ENCODE measurements at regions not wholly inside any gene's neighbourhood (a gene's known extent, or its start where the extent isn't known, plus 50 kb on each side); places are given as distances from the start of the nearest gene placed in this dataset.
"Not testable (repeated sequence)": the region's sequence is repeated elsewhere in the genome, so short reads cannot be mapped to it uniquely, and the experiment has no call there.

- no peak for DNase-seq
Observed at GRCh38 chr15:62272290-62272689, 107.2 kb upstream of the C2CD4B start.

DNA sequence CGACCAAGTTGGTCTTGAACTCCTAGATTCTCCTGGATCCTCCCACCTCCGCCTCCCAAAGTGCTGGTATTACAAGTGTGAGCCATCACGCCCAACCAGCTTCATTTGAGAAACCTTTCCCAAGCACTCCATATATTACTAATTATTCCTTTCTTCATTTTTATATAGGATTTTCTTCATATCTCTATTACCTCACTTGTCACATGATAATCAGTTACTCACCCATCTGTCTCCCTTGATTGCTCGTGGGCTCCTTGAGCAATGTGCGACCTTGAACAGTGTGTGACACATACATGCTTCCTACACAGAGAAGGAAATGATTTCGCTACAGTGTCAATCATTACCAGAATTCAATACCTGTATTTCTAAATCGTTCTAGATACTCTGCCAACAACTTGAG lies 110.7 kb upstream of the C2CD4B start:
- DNase-seq: no peak

DNA sequence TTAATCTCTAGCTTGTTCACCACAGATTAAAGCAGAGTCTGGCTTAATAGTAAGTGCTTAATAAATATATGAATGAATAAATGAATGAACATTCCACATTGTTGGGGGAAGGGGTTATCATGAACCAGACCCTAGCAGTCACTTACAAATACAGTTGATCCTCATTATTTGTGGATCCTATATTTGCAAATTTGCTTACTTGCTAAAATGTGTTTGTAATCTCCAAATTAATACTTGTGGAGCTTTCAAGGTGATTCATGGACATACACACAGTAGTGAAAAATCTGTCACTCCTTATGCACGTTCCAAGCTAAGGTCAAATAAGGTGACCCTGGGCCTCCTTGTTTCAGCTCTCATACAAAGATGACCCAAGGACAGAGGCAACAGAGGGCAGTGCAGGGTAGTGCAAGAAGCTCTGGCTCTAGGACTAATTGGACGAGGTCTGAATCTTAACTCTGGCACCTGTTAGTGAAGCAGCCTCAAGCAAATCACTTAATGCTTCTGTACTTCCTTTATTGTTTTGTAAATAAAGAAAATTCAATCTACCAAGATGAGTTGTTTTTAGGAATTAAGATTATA lies 112.8 kb upstream of the C2CD4B start:
- no peak for DNase-seq

DNA sequence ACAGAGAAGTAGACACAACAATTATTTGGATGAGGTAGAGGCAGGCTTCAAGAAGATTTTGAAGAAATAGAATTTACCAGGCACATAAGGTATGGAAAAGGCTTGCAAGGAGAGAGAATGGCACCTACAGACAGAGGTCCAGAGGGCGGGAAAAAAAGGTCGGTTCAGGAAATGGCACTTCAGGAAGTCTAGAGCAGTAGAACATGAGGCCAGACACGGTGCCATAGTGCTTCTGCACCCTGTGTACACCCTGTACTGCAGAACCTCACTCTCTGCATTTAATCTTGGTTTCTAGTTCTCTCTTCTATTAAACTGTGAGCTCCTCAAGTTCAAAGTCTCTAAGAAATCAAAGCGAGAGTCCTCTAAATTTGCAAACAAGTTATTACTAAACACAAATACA lies 113.4 kb upstream of the C2CD4B start:
- no peak for DNase-seq

DNA sequence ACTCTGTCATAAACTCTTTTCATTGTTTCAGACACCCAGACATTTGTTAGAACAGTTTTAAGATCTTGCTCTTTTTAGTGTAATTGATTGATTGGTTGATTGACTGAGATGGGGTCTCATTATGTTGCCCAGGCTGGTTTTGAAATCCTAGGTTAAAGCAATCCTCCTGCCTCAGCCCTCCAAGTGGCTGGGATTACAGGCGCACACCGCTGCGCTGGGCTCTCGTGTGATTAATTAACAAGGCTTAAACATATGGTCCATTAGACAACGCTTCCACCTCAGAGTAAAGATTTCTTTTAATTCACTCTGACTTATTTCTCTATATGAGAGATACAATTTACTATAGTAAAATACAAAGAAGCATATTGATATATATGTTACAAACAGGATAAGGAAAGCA lies 114.0 kb upstream of the C2CD4B start:
- no peak for DNase-seq

DNA sequence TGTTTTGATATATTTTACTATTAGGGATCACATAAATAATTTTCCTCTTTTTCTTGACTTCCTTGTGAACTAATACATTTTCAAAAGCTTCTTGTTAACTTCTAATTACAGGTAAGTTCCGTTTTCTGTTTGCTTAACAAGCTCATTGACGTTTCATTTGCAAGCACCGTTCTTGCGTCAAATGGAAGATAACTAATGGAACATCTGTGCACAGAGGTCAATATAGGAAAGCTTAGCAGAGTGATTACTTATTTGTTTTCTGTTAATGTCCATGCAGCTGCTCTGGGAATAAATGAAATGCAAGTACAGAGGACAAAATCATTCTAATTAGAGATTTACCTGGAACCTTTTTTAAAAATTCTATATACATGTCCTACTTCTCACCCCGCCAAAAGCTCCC lies 115.5 kb upstream of the C2CD4B start:
- DNase-seq: no peak

DNA sequence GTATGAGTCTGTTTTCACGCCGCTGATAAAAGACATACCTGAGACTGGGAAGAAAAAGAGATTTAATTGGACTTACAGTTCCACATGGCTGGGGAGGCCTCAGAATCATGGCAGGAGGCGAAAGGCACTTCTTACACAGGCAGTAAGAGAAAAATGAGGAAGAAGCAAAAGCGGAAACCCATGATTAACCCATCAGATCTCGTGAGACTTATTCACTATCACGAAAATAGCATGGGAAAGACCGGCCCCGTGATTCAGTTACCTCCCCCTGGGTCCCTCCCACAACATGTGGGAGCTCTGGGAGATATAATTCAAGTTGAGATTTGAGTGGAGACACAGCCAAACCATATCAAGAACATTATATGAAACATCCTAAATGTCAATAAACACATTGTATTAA lies 116.7 kb upstream of the C2CD4B start:
- not testable (repeated sequence) for DNase-seq

GRCh38 chr15:62287066-62287857 lies 122.2 kb upstream of the C2CD4B start:
- no peak for DNase-seq

DNA sequence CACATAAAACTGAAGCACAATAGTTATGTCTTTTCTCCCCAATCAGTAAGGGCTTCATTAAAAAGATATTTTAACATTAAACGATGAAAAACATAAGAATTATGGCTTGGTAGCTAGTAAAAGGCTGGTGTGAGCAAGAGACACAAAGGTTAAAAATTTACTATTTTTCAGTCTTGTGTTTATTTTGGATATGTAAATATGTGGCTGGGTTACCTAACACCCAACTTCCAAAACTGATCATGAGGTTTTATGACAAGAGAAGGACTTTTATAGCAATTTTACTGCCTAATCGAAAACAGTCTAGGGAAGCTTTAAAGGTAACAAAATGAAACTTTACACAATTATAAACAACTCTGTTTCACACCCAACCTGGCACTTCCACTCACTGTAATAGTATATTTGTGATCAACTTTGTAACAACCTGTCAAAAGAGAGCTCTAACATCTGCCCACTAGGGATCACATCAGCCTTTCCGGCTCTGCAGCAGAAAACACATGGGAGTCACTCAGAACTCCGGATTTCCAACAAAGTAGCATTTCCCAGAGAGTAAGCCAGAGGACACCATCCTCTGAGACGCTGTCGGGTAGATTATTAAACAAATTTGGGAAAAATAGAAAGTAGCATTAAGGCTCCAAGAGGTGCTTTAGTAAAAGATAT lies 123.4 kb upstream of the C2CD4B start:
- DNase-seq: no peak

- DNase-seq: no peak
Observed at GRCh38 chr15:62291262-62291661, 126.2 kb upstream of the C2CD4B start.

DNA sequence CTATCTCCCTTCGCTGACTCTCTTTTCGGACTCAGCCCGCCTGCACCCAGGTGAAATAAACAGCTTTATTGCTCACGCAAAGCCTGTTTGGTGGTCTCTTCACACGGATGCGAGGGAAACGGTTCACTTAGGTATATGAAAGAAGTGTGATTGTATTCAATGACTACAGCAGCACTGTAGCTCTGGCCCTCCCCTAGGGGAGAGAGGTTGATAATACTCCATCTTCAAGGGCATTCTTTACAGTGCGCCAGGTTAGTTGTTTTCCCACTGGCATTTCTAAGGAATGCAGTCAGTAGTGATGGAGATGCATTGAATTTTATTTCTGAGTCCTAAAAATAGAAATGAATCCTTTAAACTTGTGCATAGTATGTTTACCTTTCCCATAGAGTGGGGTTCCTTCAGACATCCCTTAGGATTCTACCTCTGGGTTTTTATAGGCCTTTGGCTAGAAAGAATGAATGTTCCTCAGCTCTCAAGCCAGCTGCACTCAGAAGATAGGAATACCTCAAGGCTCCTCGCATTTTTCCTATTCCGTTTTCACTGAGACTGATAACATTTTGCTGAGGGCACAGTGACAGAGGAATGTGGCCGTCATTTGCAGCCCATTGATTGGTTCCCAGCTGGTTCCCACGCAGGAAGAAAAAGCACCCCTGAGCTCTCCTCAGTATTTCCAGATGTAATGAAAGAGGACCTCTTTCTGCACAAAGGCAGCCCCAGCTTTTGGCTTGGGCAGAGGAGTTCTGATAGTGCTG lies 131.8 kb upstream of the C2CD4B start:
- no peak for DNase-seq

- no peak for DNase-seq
Observed at GRCh38 chr15:62297522-62297921, 132.4 kb upstream of the C2CD4B start.

GRCh38 chr15:62297933-62298332 lies 132.8 kb upstream of the C2CD4B start:
- DNase-seq: no peak

- DNase-seq: no peak
Observed at GRCh38 chr15:62298811-62299210, 133.7 kb upstream of the C2CD4B start.

- DNase-seq: no peak
Observed at GRCh38 chr15:62299541-62299940, 134.5 kb upstream of the C2CD4B start.

GRCh38 chr15:62301993-62302675 lies 137.0 kb upstream of the C2CD4B start:
- DNase-seq: no peak

DNA sequence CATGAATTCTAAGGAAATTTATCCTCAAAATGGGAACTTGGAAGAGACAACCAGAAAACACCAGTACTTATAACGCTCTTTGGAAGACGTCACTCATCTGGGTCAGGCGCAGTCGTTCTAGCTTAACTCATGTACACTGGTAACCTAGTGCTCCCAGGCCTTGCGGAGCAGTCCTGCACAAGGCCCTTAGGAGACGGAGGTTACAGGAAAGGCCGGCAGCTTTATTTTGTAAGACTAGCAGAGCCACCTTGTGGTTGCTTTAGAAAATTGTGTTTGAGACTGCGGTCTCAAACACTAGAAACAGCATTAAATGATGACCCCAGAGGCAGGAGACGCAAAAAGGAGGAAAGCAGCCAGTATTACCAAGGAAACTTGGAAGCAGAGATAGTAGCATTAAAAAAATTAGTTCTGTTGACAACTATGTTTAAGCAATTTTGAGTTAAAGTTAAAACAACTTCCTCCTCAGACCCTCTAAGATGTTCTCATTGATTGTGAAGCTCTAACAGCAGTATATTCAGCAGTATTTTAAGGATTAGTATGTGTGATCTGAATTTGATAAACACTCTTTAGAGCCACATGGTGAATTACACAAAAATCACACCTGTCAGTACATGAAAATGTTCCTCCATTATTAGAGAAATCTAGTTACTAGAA lies 141.9 kb upstream of the C2CD4B start:
- peak; percentile 6 for DNase-seq

DNA sequence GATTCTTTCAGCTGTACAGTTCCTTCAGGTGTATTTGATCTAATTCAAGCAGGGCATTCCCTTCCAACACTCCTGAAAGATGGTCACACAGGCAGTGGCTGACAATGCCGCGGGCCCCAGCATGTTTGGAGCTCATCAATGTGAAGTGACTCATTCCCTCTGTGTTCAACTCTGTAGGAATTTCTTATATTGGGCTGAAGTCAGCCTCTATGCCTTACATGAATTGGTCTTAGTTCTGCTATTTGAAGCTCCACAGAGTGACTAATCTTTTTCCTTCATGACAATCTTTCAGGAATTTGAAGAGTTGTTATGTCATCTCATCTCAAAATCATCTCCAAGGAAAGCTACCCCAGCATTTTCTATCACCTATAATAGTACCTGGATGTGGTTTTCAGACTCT lies 142.5 kb upstream of the C2CD4B start:
- DNase-seq: no peak

DNA sequence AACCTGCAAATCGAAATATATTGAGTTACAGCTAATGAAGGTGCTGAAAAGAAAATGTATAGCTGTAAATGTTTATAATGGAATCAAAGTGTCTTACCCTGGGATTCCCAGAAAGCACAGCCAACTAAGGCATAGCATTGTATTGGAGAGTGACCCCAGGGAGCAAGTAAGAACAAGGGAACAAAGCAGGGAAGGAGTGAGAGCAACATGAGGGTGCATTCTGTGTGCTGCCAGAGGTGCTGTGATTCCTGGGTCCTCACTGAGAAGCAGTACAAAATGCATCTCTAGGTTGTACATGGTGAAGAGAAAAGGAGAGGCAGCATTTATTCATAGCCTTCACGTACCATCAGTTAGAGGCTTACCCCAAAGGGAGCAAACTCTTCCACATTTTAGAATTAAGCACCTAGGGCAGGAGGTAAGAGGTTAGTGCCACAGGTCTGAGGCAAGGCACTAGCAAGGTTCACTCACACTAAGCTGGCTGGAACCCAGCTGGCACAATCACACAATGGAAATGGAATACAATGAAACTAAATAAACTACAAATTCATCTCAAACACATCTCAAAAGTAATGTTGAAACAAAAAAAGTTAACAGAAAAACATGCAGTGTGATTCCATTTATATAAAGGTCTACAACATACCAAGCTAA lies 151.5 kb upstream of the C2CD4B start:
- DNase-seq: no peak

GRCh38 chr15:62320259-62320658 lies 155.2 kb upstream of the C2CD4B start:
- no peak for DNase-seq

DNA sequence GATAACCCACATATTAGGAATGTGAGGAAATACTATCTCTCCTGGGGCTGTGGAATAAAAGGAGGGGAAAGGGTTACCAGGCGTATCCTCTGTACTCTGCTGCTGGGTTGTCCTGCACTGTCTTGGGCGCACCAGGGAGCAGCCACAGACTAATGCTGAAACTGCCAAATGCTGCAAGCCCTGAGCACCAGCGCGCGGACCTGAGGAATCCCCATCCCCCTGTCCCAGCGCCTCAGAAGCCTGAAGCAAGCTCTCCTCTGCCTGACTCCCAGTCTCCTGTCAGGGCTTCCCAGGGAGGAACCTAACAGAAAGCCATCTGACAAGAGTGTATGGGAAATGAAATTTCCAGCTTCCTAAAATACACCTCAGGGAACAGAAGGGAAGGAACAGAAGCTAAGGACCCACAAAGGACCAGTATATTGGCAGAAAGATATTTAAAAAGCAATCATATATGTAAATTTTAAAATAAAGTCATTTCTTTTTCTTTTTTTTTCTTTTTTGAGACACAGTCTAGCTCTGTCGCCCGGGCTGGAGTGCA lies 158.3 kb upstream of the C2CD4B start:
- DNase-seq: no peak

DNA sequence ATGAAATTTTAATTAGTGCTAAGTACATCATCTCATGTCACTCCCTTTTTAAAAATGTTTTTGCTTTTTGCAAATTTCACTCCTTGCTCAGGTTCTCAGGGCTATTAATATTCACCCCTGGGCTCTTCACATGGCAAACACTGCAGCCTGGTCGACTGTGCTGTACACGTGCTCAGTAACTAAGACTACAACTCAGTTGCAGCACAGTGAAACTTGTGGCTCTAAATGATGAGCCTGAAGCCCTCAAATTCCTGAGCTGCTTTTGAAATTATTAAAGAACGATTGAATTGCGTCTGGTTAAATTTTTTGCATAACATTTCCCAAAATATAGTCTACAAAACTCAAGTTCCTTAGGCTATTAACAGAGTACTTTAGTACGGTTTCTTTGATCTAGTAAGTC lies 159.3 kb upstream of the C2CD4B start:
- DNase-seq: no peak
